ENCODE measurements at regions not wholly inside any gene's neighbourhood (a gene's known extent, or its start where the extent isn't known, plus 50 kb on each side); places are given as distances from the start of the nearest gene placed in this dataset.

DNA sequence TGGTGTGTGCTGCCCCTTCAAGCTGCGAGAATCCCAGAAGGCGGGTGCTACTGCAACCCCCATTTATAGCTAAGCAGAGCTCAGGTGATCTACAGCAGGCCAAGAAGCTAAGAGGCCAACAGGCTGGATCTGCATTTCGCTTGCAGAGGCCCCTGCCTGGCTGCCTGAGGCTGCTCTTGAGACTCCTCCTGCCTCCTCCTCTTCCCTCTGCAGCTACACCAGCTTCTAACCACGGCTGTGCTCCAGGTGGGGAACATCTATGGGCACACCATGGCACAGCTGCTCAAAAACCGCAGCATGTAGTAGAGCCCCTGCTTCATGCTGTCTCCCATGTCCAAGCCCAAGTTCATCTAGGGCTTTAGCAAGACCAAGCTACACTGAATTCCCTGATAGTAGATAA, 72.9 kb upstream of the ZNF678 start:
- Histone ChIP-seq H2AFZ (ENCODE audit: low read depth, low read length) (no peak overlapping the region), H3K36me3 (ENCODE audit: insufficient read depth, low read length) (no peaks in the 10 kb centered on the region), H3K9me2 (ENCODE audit: insufficient read depth, low read length) (no peaks in the 10 kb centered on the region), H3K27me3 (ENCODE audit: insufficient read depth, low read depth, low read length) (no peaks in the 10 kb centered on the region), H3F3A (ENCODE audit: insufficient read depth, low read length, poor library complexity, severe bottlenecking) (no peaks in the 10 kb centered on the region), H3K79me2 (replicated peaks; ENCODE audit: insufficient read depth, low read length) (no peaks in the 10 kb centered on the region), H3K27ac (ENCODE audit: low read length) (no peak overlapping the region), H4K20me1 (ENCODE audit: insufficient read depth) (no peaks in the 10 kb centered on the region), H3K9me3 (ENCODE audit: low read length) (no peaks in the 10 kb centered on the region), H3K9ac (ENCODE audit: low read length) (no peak overlapping the region), H3K4me3 (ENCODE audit: low read length) (no peak overlapping the region), H3K4me2 (ENCODE audit: low read length) (no peak overlapping the region)
- TF ChIP-seq TAF1 (IDR thresholded peaks at IDR 0.05; ENCODE audit: low read depth) (no peak), MXI1 (conservative IDR thresholded peaks at IDR 0.05; ENCODE audit: poor library complexity, severe bottlenecking) (no peak), POLR2AphosphoS5 (IDR thresholded peaks at IDR 0.05) (no peak)

GRCh38 chr1:227490001-227490400, 73.4 kb upstream of the ZNF678 start:
- H3K9me2 ChIP-seq (ENCODE audit: insufficient read depth, low read length) = no peaks in the 10 kb centered on the region
- H3K27me3 ChIP-seq (ENCODE audit: insufficient read depth, low read depth, low read length) = no peaks in the 10 kb centered on the region
- H3K36me3 ChIP-seq (ENCODE audit: insufficient read depth, low read length) = no peaks in the 10 kb centered on the region
- no peak overlapping the region for H3K9ac ChIP-seq (ENCODE audit: low read length)
- no peaks in the 10 kb centered on the region for H4K20me1 ChIP-seq (ENCODE audit: insufficient read depth)
- TF ChIP-seq SMC3 (conservative IDR thresholded peaks at IDR 0.05; ENCODE audit: poor library complexity) (no peak), RAD21 (conservative IDR thresholded peaks at IDR 0.05) (no peak), TAF1 (IDR thresholded peaks at IDR 0.05; ENCODE audit: low read depth) (no peak), CTCF (IDR thresholded peaks at IDR 0.05; ENCODE audit: poor library complexity, severe bottlenecking) (no peak), EP300 (conservative IDR thresholded peaks at IDR 0.05; ENCODE audit: poor library complexity, severe bottlenecking) (no peak), REST (IDR thresholded peaks at IDR 0.05; ENCODE audit: borderline replicate concordance) (no peak), EZH2 (IDR thresholded peaks at IDR 0.05; ENCODE audit: borderline replicate concordance, insufficient read depth, low read length, poor library complexity, severe bottlenecking) (no peak), POLR2AphosphoS5 (IDR thresholded peaks at IDR 0.05) (no peak), MXI1 (conservative IDR thresholded peaks at IDR 0.05; ENCODE audit: poor library complexity, severe bottlenecking) (no peak)
- H3K4me2 ChIP-seq (ENCODE audit: low read length) = no peak overlapping the region
- no peak overlapping the region for H3K4me3 ChIP-seq (ENCODE audit: low read length)
- no peaks in the 10 kb centered on the region for H3K9me3 ChIP-seq (ENCODE audit: low read length)
- H2AFZ ChIP-seq (ENCODE audit: low read depth, low read length) = no peak overlapping the region
- no peaks in the 10 kb centered on the region for H3F3A ChIP-seq (ENCODE audit: insufficient read depth, low read length, poor library complexity, severe bottlenecking)
- H3K79me2 ChIP-seq (replicated peaks; ENCODE audit: insufficient read depth, low read length) = no peaks in the 10 kb centered on the region
- no peak overlapping the region for H3K27ac ChIP-seq (ENCODE audit: low read length)

DNA sequence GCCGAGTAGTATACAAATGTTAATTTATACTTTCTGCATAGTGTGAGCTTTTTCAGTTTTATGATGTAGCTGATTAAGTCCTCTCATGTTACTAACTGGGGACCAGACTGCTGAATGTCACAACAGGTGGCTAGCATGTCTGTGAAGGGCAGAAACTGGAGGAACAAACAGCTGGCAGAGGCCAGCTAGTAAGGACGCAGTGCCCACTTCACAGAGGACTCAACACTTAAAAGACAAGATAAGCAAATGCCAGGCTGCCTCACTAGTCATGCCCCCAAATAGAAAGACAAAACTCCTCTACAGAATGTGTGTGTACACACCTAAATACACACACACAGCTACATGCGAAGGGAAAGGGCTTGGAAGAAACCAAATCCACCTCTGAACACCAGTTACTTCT, 73.8 kb upstream of the ZNF678 start:
- Histone ChIP-seq H3K4me3 (ENCODE audit: low read length) (no peak overlapping the region), H3K4me2 (ENCODE audit: low read length) (no peak overlapping the region), H3K27ac (ENCODE audit: low read length) (no peak overlapping the region), H3K9ac (ENCODE audit: low read length) (no peak overlapping the region), H3F3A (ENCODE audit: insufficient read depth, low read length, poor library complexity, severe bottlenecking) (no peaks in the 10 kb centered on the region), H4K20me1 (ENCODE audit: insufficient read depth) (no peaks in the 10 kb centered on the region), H3K79me2 (replicated peaks; ENCODE audit: insufficient read depth, low read length) (no peaks in the 10 kb centered on the region), H3K9me3 (ENCODE audit: low read length) (no peaks in the 10 kb centered on the region), H3K9me2 (ENCODE audit: insufficient read depth, low read length) (no peaks in the 10 kb centered on the region), H2AFZ (ENCODE audit: low read depth, low read length) (no peak overlapping the region), H3K27me3 (ENCODE audit: insufficient read depth, low read depth, low read length) (no peaks in the 10 kb centered on the region), H3K36me3 (ENCODE audit: insufficient read depth, low read length) (no peaks in the 10 kb centered on the region)
- TF ChIP-seq POLR2AphosphoS5 (IDR thresholded peaks at IDR 0.05) = no peak

Data from neural cell (in vitro differentiated cells).